Loucy (cell line): ENCODE measurements at regions not wholly inside any gene's neighbourhood (a gene's known extent, or its start where the extent isn't known, plus 50 kb on each side); places are given as distances from the start of the nearest gene placed in this dataset.

Experiments
- EZH2phosphoT487 ChIP-seq: fragments of 200-600 bp; IDR thresholded peaks from 2 replicates; pipeline ENCODE4 v1.6.1; 2018; ENCODE audit warnings: antibody characterized with exemption, mild to moderate bottlenecking, moderate library complexity, borderline replicate concordance
- TF ChIP-seq, protein P1 (sequence below): fragments of 200-600 bp; sonication (generic); conservative IDR thresholded peaks from 2 replicates; pipeline ENCODE4 v1.5.1; 2014; ENCODE audit warnings: mild to moderate bottlenecking, antibody characterized with exemption, low read length

DNA sequence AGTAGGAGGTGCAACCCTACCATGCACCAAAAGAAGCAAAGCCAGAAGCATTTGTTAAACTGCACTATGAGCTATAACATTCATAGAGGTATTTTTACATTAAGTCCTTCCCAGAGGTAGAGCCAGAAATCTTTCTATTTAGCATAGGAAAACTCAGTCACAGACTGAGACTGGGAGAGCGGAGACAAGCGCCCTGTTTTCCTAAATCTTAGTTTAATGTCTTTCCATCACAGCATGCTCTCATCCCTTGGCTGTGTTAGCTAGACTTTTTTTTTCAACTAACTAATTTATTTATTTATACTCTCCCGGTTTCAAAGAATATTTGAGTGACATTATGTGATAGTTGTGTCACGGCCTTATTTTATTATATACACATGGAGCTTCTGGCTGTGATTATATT is 304.1 kb downstream of the LMX1A start:
- TF ChIP-seq, protein P1, sequence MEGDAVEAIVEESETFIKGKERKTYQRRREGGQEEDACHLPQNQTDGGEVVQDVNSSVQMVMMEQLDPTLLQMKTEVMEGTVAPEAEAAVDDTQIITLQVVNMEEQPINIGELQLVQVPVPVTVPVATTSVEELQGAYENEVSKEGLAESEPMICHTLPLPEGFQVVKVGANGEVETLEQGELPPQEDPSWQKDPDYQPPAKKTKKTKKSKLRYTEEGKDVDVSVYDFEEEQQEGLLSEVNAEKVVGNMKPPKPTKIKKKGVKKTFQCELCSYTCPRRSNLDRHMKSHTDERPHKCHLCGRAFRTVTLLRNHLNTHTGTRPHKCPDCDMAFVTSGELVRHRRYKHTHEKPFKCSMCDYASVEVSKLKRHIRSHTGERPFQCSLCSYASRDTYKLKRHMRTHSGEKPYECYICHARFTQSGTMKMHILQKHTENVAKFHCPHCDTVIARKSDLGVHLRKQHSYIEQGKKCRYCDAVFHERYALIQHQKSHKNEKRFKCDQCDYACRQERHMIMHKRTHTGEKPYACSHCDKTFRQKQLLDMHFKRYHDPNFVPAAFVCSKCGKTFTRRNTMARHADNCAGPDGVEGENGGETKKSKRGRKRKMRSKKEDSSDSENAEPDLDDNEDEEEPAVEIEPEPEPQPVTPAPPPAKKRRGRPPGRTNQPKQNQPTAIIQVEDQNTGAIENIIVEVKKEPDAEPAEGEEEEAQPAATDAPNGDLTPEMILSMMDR = no peak
- no peak for TF ChIP-seq EZH2phosphoT487
